DMS114 treated with DMSO at 0.1 percent for 48 hours (cell line): ENCODE measurements at regions not wholly inside any gene's neighbourhood (a gene's known extent, or its start where the extent isn't known, plus 50 kb on each side); places are given as distances from the start of the nearest gene placed in this dataset.
"Not testable (repeated sequence)": the region's sequence is repeated elsewhere in the genome, so short reads cannot be mapped to it uniquely, and the experiment has no call there.

Experiments used
- DNase-seq: peaks from one replicate; lab custom pipeline; 2025; ENCODE audit not compliant: unreplicated experiment; lab: John Stamatoyannopoulos, UW

GRCh38 chr19:28700176-28700575 is 512.8 kb downstream of the UQCRFS1 start:
- no peak for DNase-seq

- no peak for DNase-seq
Observed at GRCh38 chr19:28697308-28697707, 515.6 kb downstream of the UQCRFS1 start.

GRCh38 chr19:28694812-28695211 is 518.1 kb downstream of the UQCRFS1 start:
- DNase-seq = no peak

- no peak for DNase-seq
Observed at GRCh38 chr19:28691683-28692082, 521.3 kb downstream of the UQCRFS1 start.

GRCh38 chr19:28689464-28689863 is 523.5 kb downstream of the UQCRFS1 start:
- DNase-seq = not testable (repeated sequence)

GRCh38 chr19:28687296-28687695 is 525.7 kb downstream of the UQCRFS1 start:
- no peak for DNase-seq

DNA sequence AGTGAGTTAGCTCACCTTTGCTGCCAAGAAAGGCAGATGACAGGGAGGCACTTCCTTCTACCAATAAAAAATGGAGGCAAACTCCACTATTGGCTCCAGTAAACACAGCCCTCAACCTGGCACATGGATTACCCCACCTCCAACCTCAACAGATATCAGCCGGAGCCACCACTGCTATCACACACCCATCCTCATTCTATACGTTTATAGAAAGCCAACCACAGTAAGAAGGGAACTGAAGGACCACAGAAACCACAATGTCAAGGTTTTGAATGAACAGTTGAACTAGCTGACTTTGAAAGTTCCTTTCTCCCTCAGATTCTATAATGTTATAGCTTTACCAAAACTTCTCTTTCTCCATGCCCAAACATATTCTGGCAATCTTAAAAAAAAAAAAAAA is 526.2 kb downstream of the UQCRFS1 start:
- no peak for DNase-seq

DNA sequence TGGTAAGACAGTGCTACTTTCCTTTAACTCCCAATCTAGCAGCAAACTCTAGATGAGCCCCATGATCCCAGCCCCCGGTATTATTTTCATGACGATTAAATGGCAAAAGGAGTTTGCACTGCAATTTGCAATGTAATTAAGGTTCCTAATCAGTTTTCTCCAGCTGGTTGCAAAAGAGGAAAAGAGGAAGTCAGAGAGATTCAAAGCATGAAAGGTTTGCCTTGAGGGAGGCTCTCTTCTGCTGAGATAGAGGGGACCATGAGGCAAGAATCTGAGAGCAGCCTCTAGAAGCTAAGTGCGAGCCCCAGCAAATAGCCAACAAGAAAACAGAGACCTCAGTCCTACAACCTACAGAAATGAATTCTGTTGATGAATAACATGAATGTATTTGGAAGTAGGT is 527.1 kb downstream of the UQCRFS1 start:
- no peak for DNase-seq

DNA sequence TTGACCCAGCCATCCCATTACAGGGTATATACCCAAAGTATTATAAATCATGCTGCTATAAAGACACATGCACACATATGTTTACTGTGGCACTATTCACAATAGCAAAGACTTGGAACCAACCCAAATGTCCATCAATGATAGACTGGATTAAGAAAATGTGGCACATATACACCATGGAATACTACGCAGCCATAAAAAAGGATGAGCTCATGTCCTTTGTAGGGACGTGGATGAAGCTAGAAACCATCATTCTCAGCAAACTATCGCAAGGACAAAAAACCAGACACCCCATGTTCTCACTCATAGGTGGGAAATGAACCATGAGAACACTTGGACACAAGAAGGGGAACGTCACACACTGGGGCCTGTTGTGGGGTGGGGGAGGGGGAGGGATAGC is 527.9 kb downstream of the UQCRFS1 start:
- not testable (repeated sequence) for DNase-seq

DNA sequence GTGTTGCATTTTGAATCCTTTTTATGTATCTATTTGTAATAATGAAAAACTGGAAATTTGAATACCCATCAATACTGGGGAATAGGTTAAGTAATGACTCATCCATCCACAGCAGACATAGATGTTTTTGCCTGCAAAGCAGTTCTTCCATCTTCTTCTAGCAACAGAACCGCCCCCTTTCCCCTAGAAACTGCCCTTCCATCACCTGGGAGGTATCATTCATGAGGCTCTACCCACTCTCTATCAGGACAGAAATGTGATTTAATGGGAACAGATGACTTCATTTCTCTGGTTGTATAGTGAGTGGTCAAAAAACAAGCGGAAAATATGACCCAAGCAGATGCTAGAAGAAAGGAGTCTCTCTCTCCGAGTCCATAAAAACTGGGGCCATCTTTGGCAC is 532.8 kb downstream of the UQCRFS1 start:
- DNase-seq = no peak

GRCh38 chr19:28670836-28671235 is 542.1 kb downstream of the UQCRFS1 start:
- DNase-seq = no peak

DNA sequence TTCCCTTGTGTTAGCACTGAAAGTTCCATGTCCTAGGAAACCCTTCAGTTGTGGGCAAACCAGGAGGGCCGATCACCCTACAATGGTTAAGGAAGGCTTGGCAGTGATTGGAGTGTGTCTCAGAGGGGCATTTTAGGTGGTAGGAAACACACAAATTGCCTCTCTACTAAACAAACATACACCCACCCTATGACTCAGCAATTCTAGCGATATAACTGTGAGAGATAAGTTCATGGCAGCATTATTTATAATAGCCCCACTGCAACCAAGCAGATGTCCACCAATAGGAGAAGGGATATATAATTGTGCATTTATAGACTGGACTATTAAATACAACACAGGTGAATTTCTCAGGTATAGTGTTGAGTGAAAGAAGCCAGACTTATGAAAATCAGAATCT is 543.1 kb downstream of the UQCRFS1 start:
- no peak for DNase-seq

DNA sequence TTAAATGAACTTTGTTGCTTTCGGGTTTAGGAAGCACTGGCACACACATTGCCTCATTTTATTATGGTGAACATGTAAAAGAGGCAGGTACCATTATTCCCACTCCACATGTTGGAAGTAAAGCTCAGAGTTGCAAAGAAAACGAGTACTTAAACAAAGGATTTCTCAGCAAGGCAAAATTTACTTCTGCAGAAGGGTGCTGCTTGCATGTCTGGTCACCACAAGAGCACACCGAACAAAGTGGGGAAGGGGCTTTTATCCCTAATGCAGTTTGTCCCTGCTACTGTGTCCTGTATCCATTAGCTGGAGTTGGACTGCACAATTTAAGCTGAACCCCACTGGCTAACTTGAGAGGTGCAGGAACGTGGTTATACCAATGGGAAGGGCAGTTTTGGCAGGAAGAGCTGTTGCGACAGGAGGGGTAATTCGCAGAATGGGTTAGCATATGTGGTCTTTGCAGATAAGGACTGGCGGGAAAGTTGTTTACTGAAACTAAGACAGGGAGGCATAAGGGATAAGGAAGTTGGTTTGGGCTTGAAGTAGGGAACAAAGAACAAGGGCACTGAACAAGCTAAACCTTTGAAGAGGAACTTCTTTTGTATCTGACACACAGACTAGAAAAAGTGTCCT is 545.5 kb downstream of the UQCRFS1 start:
- no peak for DNase-seq

DNA sequence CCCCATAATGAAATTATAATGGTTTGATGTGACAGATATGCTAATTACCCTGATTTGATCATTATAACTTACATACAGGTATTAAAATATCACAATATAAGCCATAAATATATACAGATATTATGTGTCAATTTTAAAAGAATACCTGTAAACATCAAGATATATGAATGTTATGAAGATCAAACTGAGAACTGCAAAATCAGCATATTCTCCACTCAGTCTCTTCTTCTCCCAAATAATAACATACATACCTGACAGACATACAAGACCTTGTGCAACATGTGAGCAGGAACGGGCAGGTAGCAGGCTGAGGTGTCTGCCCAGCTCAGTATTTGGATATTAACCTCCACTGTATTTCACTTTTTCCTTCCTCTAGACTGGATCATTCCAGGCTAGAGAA is 547.2 kb downstream of the UQCRFS1 start:
- no peak for DNase-seq

GRCh38 chr19:28656644-28657043 is 556.3 kb downstream of the UQCRFS1 start:
- no peak for DNase-seq

GRCh38 chr19:28655054-28655453 is 557.9 kb downstream of the UQCRFS1 start:
- no peak for DNase-seq

DNA sequence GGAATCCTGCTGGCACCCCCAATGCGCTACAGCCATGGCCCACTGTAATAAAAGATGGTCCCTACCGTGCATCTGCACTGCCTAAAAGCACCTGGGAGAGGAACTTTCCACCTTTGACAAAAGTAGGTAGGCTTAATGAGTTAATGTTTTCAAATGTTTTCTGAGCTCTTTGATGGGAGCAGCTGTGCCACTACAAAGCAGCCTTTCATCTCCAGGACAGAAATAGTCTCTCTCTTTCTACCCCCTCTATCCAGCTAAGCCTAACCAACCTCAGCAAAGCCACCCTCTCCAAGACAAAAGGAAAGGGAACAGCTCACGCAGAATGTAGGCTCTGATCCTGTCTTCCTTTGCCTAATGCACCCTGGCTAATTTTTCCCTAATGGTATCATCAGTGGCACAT is 560.2 kb downstream of the UQCRFS1 start:
- no peak for DNase-seq

DNA sequence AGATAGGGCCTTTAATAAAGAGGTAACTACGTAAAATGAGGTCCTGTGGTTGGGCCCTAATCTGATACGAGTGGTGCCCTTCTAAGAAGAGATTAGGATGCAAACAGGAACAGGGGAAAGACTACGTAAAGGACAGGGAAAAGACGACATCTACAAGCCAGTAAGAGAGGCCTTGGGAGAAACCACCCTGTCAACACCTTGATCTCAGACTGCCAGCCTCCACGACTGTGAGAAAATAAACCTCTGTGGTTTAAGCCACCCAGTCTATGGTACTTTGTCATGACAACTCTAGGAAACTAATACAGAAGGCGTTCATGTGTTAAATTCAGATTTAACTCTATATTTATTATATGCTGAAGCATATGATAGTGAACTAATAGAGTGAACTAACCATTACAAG is 566.3 kb downstream of the UQCRFS1 start:
- DNase-seq = no peak

DNA sequence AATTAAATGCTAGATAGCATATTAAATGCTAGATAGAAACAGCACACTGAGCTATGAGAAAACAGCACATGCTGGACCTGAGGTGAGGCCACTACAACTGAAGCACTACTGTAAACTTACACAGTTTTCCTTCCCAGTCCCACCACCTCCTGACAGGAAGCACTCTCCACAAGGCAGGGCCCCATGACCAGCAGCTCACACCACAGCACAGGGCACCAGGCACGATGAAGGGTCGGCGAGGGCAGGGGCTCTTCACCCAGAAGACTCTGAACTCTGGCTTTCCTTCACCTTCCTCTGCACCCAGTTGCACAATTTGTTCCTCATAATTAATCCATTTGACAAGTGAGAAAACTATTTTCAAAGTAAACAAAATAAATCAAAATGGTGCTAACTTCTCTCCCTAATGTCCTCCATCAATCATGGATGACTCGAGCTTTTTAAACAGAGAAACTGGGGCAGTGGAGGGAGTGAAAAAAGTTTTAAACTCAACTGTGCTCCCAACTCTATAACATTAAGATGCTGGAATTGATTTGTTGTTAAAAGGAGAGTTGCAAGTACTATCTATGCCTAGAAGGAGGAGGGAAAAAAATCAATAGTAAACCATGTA is 568.7 kb downstream of the UQCRFS1 start:
- no peak for DNase-seq

- DNase-seq = no peak
Observed at GRCh38 chr19:28642787-28643683, 569.9 kb downstream of the UQCRFS1 start.

DNA sequence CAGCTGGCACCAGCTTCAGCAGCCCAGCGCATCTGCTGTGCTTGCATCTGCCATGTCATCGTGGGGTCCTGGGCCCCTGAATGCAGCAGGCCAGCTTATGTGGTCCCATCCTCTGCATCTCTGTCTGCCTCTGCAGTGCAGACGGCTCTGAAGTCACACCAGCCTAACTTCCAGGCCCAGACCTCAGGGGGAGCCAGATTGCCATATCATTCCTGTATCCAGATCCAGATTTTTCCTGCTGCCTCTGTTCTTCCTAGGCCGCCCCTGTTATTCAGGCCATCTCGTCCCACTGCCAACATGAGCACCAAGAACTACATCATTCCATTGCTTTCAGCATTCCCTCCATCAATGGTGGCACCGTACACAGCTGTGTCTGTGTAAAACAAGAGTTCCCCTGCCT is 571.6 kb downstream of the UQCRFS1 start:
- no peak for DNase-seq

- DNase-seq = no peak
Observed at GRCh38 chr19:28640506-28640905, 572.4 kb downstream of the UQCRFS1 start.
